H9 (cell line): ENCODE measurements at regions not wholly inside any gene's neighbourhood (a gene's known extent, or its start where the extent isn't known, plus 50 kb on each side); places are given as distances from the start of the nearest gene placed in this dataset.

Source experiments
- DNase-seq: peaks from one replicate; pipeline ENCODE4 v3.0.0-alpha.2; 2017
- H2AFZ ChIP-seq: one replicate; pipeline ENCODE4 v1.6.1; 2013; ENCODE audit warnings: mild to moderate bottlenecking, low read length, control low read depth, moderate library complexity
- H2AK5ac ChIP-seq: 2 replicates; pipeline ENCODE4 v1.6.1; 2013; ENCODE audit warnings: low read length, control low read depth, mixed read lengths; ENCODE audit not compliant: insufficient read length
- H2BK120ac ChIP-seq: one replicate; pipeline ENCODE4 v1.6.1; 2013; ENCODE audit warnings: low read depth, mild to moderate bottlenecking, low read length, control low read depth, inconsistent platforms; ENCODE audit not compliant: poor library complexity, severe bottlenecking
- H2BK12ac ChIP-seq: 2 replicates; pipeline ENCODE4 v1.6.1; 2013; ENCODE audit warnings: low read length, control low read depth, mixed read lengths, low read depth; ENCODE audit not compliant: insufficient read length
- H2BK15ac ChIP-seq: 2 replicates; pipeline ENCODE4 v1.6.1; 2013; ENCODE audit warnings: low read depth, low read length, control low read depth
- H2BK20ac ChIP-seq: one replicate; pipeline ENCODE4 v1.6.1; 2013; ENCODE audit warnings: low read depth, mild to moderate bottlenecking, low read length, control low read depth, inconsistent platforms; ENCODE audit not compliant: poor library complexity, severe bottlenecking
- H2BK5ac ChIP-seq: 2 replicates; pipeline ENCODE4 v1.6.1; 2013; ENCODE audit warnings: low read length, control low read depth, mixed read lengths; ENCODE audit not compliant: insufficient read length
- H3K14ac ChIP-seq: 2 replicates; pipeline ENCODE4 v1.6.1; 2013; ENCODE audit warnings: low read length, control low read depth; ENCODE audit not compliant: insufficient read depth
- H3K18ac ChIP-seq: 2 replicates; pipeline ENCODE4 v1.6.1; 2013; ENCODE audit warnings: low read depth, mild to moderate bottlenecking, mixed read lengths, low read length, control low read depth; ENCODE audit not compliant: insufficient read length
- H3K23ac ChIP-seq: 2 replicates; pipeline ENCODE4 v1.6.1; 2013; ENCODE audit warnings: low read length, control low read depth, mixed read lengths, low read depth; ENCODE audit not compliant: insufficient read length
- H3K23me2 ChIP-seq: 2 replicates; pipeline ENCODE4 v1.6.1; 2013; ENCODE audit warnings: low read depth, mild to moderate bottlenecking, mixed read lengths, low read length, control low read depth; ENCODE audit not compliant: insufficient read length, poor library complexity, severe bottlenecking
- H3K27ac ChIP-seq: 2 replicates; pipeline ENCODE4 v1.5.1; 2013; ENCODE audit warnings: low read length, control low read depth, mixed read lengths, low read depth; ENCODE audit not compliant: insufficient read length
- H3K27me3 ChIP-seq: 2 replicates; pipeline ENCODE4 v1.6.1; 2013; ENCODE audit warnings: low read length, control low read depth, inconsistent platforms; ENCODE audit not compliant: insufficient read depth
- H3K4ac ChIP-seq: 2 replicates; pipeline ENCODE4 v1.6.1; 2013; ENCODE audit warnings: low read depth, mild to moderate bottlenecking, control low read depth, inconsistent platforms, low read length, moderate library complexity
- H3K4me1 ChIP-seq: 2 replicates; pipeline ENCODE4 v1.6.1; 2013; ENCODE audit warnings: low read length, control low read depth, inconsistent platforms; ENCODE audit not compliant: insufficient read depth
- H3K4me2 ChIP-seq: 2 replicates; pipeline ENCODE4 v1.6.1; 2013; ENCODE audit warnings: low read length, control low read depth, mixed read lengths; ENCODE audit not compliant: insufficient read length, insufficient read depth
- H3K56ac ChIP-seq: 2 replicates; pipeline ENCODE4 v1.6.1; 2013; ENCODE audit warnings: low read depth, mild to moderate bottlenecking, mixed read lengths, low read length, control low read depth; ENCODE audit not compliant: insufficient read length
- H3K79me1 ChIP-seq: 2 replicates; pipeline ENCODE4 v1.6.1; 2013; ENCODE audit warnings: low read depth, mild to moderate bottlenecking, moderate library complexity, low read length, control low read depth, inconsistent platforms; ENCODE audit not compliant: insufficient read depth, poor library complexity, severe bottlenecking
- H3K79me2 ChIP-seq: 2 replicates; pipeline ENCODE4 v1.6.1; 2013; ENCODE audit warnings: low read length, control low read depth, inconsistent platforms; ENCODE audit not compliant: insufficient read depth
- H3K9ac ChIP-seq: 2 replicates; pipeline ENCODE4 v1.6.1; 2013; ENCODE audit warnings: low read length, control low read depth, mixed read lengths; ENCODE audit not compliant: insufficient read length; ENCODE audit errors: extremely low read depth
- H3K9me3 ChIP-seq: one replicate; pipeline ENCODE4 v1.6.1; 2013; ENCODE audit warnings: low read depth, low read length, inconsistent platforms; ENCODE audit not compliant: control insufficient read depth
- H3T11ph ChIP-seq: one replicate; pipeline ENCODE4 v1.6.1; 2013; ENCODE audit warnings: mild to moderate bottlenecking, low read length, control low read depth, inconsistent platforms
- H4K20me1 ChIP-seq: one replicate; pipeline ENCODE4 v1.6.1; 2013; ENCODE audit not compliant: control insufficient read depth, insufficient read length, insufficient read depth
- H4K5ac ChIP-seq: 2 replicates; pipeline ENCODE4 v1.6.1; 2013; ENCODE audit warnings: low read depth, mild to moderate bottlenecking, mixed read lengths, low read length, control low read depth; ENCODE audit not compliant: insufficient read length
- H4K8ac ChIP-seq: replicated peaks from 2 replicates; pipeline ENCODE4 v1.6.1; 2013; ENCODE audit warnings: low read length, control low read depth, mixed read lengths, low read depth; ENCODE audit not compliant: insufficient read length
- H4K91ac ChIP-seq: 2 replicates; pipeline ENCODE4 v1.6.1; 2013; ENCODE audit warnings: low read depth, mild to moderate bottlenecking, moderate library complexity, mixed read lengths, low read length, control low read depth; ENCODE audit not compliant: insufficient read length
- H3K27ac Mint-ChIP-seq, 3 experiments: 2 replicates in 2 of 3; 3 replicates in 1 of 3; pipeline ENCODE4 v1.8.0; 2020 to 2021; ENCODE audit warnings: mixed read lengths in 3 of 3, mild to moderate bottlenecking in 1 of 3, moderate library complexity in 1 of 3
- H3K27me3 Mint-ChIP-seq: 2 replicates; pipeline ENCODE4 v1.8.0; 2021; ENCODE audit warnings: low read depth, mild to moderate bottlenecking, moderate library complexity, mixed read lengths
- H3K36me3 Mint-ChIP-seq, 3 experiments: 2 replicates in 2 of 3; 3 replicates in 1 of 3; pipeline ENCODE4 v1.8.0; 2020 to 2021; ENCODE audit warnings: low read depth in 3 of 3, mixed read lengths in 3 of 3; ENCODE audit not compliant: insufficient read depth in 1 of 3
- H3K4me1 Mint-ChIP-seq, 2 experiments: 2 replicates each; pipeline ENCODE4 v1.8.0; 2020; ENCODE audit warnings: mixed read lengths in 2 of 2
- H3K4me3 Mint-ChIP-seq, 2 experiments: 2 replicates in 1 of 2; 3 replicates in 1 of 2; pipeline ENCODE4 v1.8.0; 2020 to 2021; ENCODE audit warnings: mild to moderate bottlenecking in 2 of 2, mixed read lengths in 2 of 2, moderate library complexity in 1 of 2
- H3K9me3 Mint-ChIP-seq, 2 experiments: 2 replicates in 1 of 2; 3 replicates in 1 of 2; pipeline ENCODE4 v1.8.0; 2020; ENCODE audit warnings: mild to moderate bottlenecking in 2 of 2, mixed read lengths in 2 of 2, moderate library complexity in 1 of 2
- TF ChIP-seq, protein P1 (sequence below): fragments of 200-600 bp; sonication (generic); conservative IDR thresholded peaks from 3 replicates; pipeline ENCODE4 v1.8.0; 2021; ENCODE audit warnings: antibody characterized with exemption, mild to moderate bottlenecking

DNA sequence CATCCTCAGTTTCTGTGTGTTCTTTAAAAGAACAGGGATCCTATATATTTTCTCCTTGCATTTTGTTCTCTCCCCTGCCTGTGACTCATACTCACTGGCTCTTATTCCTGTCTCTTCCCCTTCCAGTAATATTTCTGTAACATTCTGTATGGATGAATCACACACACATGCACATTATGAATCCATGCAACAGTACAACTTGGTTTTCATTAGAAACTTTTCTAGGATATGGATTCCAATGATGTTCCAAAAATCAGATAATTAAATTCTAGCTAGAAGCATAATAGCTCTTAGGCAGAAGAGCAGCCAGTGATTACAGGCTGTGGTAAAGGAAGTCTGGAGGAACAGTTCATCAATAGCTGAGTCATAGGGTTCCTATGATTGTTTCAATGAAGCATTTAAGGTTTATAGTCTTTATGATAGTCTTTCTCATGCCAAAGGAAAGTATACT, 119.6 kb upstream of the PMFBP1 start:
- H3K36me3 Mint-ChIP-seq: no peaks in the 10 kb centered on the region

More for the DNA sequence above, 119.6 kb upstream of the PMFBP1 start:
- no peaks in the 10 kb centered on the region for H3K9me3 Mint-ChIP-seq
- H3K23ac ChIP-seq: no peak overlapping the region
- no peak overlapping the region for H3K4me3 Mint-ChIP-seq
- no peaks in the 10 kb centered on the region for H3K23me2 ChIP-seq
- H3K4me2 ChIP-seq: no peak overlapping the region
- H2AK5ac ChIP-seq: no peak overlapping the region
- H2BK12ac ChIP-seq: no peak overlapping the region
- no peak overlapping the region for H2BK15ac ChIP-seq
- no peak for DNase-seq
- H3K4me1 ChIP-seq: no peaks in the 10 kb centered on the region
- H3K18ac ChIP-seq: no peak overlapping the region
- no peak overlapping the region for H3K27ac ChIP-seq
- no peaks in the 10 kb centered on the region for H3K27me3 ChIP-seq
- H3K9ac ChIP-seq: no peak overlapping the region
- H2BK120ac ChIP-seq: no peak overlapping the region
- H3K4ac ChIP-seq: no peak overlapping the region
- no peaks in the 10 kb centered on the region for H3K79me1 ChIP-seq
- no peaks in the 10 kb centered on the region for H3K79me2 ChIP-seq
- no peak overlapping the region for H2BK5ac ChIP-seq
- TF ChIP-seq, protein P1, sequence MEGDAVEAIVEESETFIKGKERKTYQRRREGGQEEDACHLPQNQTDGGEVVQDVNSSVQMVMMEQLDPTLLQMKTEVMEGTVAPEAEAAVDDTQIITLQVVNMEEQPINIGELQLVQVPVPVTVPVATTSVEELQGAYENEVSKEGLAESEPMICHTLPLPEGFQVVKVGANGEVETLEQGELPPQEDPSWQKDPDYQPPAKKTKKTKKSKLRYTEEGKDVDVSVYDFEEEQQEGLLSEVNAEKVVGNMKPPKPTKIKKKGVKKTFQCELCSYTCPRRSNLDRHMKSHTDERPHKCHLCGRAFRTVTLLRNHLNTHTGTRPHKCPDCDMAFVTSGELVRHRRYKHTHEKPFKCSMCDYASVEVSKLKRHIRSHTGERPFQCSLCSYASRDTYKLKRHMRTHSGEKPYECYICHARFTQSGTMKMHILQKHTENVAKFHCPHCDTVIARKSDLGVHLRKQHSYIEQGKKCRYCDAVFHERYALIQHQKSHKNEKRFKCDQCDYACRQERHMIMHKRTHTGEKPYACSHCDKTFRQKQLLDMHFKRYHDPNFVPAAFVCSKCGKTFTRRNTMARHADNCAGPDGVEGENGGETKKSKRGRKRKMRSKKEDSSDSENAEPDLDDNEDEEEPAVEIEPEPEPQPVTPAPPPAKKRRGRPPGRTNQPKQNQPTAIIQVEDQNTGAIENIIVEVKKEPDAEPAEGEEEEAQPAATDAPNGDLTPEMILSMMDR: no peak
- H3K9me3 ChIP-seq: no peaks in the 10 kb centered on the region
- no peak overlapping the region for H3K56ac ChIP-seq
- H3K14ac ChIP-seq: no peak overlapping the region
- no peaks in the 10 kb centered on the region; the same call in 1 of the 2 replicates for H3K27me3 Mint-ChIP-seq
- H3K4me1 Mint-ChIP-seq: peaks cover 7 to 8% of the 10 kb centered on the region in 2 experiments
- no peak overlapping the region for H4K91ac ChIP-seq
- H4K8ac ChIP-seq: no peak overlapping the region
- no peaks in the 10 kb centered on the region for H4K20me1 ChIP-seq
- no peak overlapping the region for H2AFZ ChIP-seq
- H3K27ac Mint-ChIP-seq: no peak overlapping the region
- H2BK20ac ChIP-seq: no peak overlapping the region
- no peak overlapping the region for H3T11ph ChIP-seq
- H4K5ac ChIP-seq: no peak overlapping the region
